ENCODE measurements at regions not wholly inside any gene's neighbourhood (a gene's known extent, or its start where the extent isn't known, plus 50 kb on each side); places are given as distances from the start of the nearest gene placed in this dataset.

DNA sequence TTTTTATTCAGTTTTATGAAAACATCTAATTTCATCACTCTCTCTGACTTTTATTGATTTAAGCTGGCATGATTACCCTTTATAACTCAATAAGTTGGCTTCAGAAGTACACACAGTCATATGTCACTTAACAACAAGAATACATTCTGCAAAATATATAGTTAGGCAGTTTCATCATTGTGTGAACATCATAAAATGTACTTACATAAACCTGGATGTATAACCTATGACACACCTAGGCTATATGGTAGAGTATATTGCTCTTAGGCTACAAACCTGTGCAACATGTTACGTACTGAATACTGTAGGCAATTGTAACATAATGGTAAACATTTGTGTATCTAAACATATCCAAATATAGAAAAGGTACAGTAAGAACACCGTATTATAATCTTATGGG lies 362.2 kb upstream of the BTBD3 start:
- Histone ChIP-seq H3K27me3 (ENCODE audit: control insufficient read depth in 5 of 5, insufficient read depth in 4 of 5, low read length in 5 of 5) (no peaks in the 10 kb centered on the region), H3K9me3 (ENCODE audit: control insufficient read depth in 5 of 5, low read length in 5 of 5) (no peaks in the 10 kb centered on the region), H3K4me1 (ENCODE audit: control insufficient read depth in 5 of 5, insufficient read depth in 5 of 5, low read length in 5 of 5) (no peaks in the 10 kb centered on the region), H3K27ac (ENCODE audit: low read depth, low read length) (no peak overlapping the region), H3K9ac (ENCODE audit: low read length in 5 of 5) (no peak overlapping the region), H3K4me3 (ENCODE audit: low read depth in 1 of 5, low read length in 5 of 5) (no peak overlapping the region), H3K36me3 (ENCODE audit: control insufficient read depth in 5 of 5, insufficient read depth in 5 of 5, low read length in 5 of 5) (no peaks in the 10 kb centered on the region)

GRCh38 chr20:11556410-11556809 lies 361.3 kb upstream of the BTBD3 start:
- H3K27ac ChIP-seq (ENCODE audit: low read depth, low read length): no peak overlapping the region
- no peaks in the 10 kb centered on the region for H3K9me3 ChIP-seq (ENCODE audit: control insufficient read depth in 5 of 5, low read length in 5 of 5)
- no peaks in the 10 kb centered on the region for H3K4me1 ChIP-seq (ENCODE audit: control insufficient read depth in 5 of 5, insufficient read depth in 5 of 5, low read length in 5 of 5)
- H3K4me3 ChIP-seq (ENCODE audit: low read depth in 1 of 5, low read length in 5 of 5): no peak overlapping the region
- no peak overlapping the region for H3K9ac ChIP-seq (ENCODE audit: low read length in 5 of 5)
- H3K27me3 ChIP-seq (ENCODE audit: control insufficient read depth in 5 of 5, insufficient read depth in 4 of 5, low read length in 5 of 5): no peaks in the 10 kb centered on the region
- H3K36me3 ChIP-seq (ENCODE audit: control insufficient read depth in 5 of 5, insufficient read depth in 5 of 5, low read length in 5 of 5): no peaks in the 10 kb centered on the region

DNA sequence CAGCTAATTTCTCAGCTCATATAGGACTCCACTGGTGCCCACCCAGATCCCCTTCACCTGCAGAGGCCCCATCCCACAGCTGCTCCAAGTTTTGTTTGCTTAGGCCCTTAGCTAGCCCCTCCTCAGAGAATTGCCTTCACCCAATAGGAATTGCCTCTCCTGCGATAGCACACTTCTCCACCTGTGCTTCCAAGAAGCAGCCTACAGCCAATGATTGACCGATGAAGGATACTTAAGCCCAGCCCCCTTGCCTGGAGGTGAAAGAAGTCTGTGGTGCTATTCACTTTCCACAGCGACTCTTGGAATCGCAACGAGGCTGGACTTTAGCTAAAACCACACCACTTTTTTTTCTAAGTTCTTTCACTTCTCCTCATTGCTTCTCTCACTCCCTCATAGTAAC lies 353.2 kb upstream of the BTBD3 start:
- Histone ChIP-seq H3K27me3 (ENCODE audit: control insufficient read depth in 5 of 5, insufficient read depth in 4 of 5, low read length in 5 of 5) (no peaks in the 10 kb centered on the region), H3K9ac (ENCODE audit: low read length in 5 of 5) (no peak overlapping the region), H3K36me3 (ENCODE audit: control insufficient read depth in 5 of 5, insufficient read depth in 5 of 5, low read length in 5 of 5) (no peaks in the 10 kb centered on the region), H3K27ac (ENCODE audit: low read depth, low read length) (no peak overlapping the region), H3K9me3 (ENCODE audit: control insufficient read depth in 5 of 5, low read length in 5 of 5) (no peaks in the 10 kb centered on the region), H3K4me3 (ENCODE audit: low read depth in 1 of 5, low read length in 5 of 5) (no peak overlapping the region), H3K4me1 (ENCODE audit: control insufficient read depth in 5 of 5, insufficient read depth in 5 of 5, low read length in 5 of 5) (no peaks in the 10 kb centered on the region)

GRCh38 chr20:11569163-11569562 lies 348.5 kb upstream of the BTBD3 start:
- no peak overlapping the region for H3K27ac ChIP-seq (ENCODE audit: low read depth, low read length)
- no peaks in the 10 kb centered on the region for H3K36me3 ChIP-seq (ENCODE audit: control insufficient read depth in 5 of 5, insufficient read depth in 5 of 5, low read length in 5 of 5)
- no peaks in the 10 kb centered on the region for H3K4me1 ChIP-seq (ENCODE audit: control insufficient read depth in 5 of 5, insufficient read depth in 5 of 5, low read length in 5 of 5)
- no peak overlapping the region for H3K4me3 ChIP-seq (ENCODE audit: low read depth in 1 of 5, low read length in 5 of 5)
- no peaks in the 10 kb centered on the region for H3K27me3 ChIP-seq (ENCODE audit: control insufficient read depth in 5 of 5, insufficient read depth in 4 of 5, low read length in 5 of 5)
- no peaks in the 10 kb centered on the region for H3K9me3 ChIP-seq (ENCODE audit: control insufficient read depth in 5 of 5, low read length in 5 of 5)
- H3K9ac ChIP-seq (ENCODE audit: low read length in 5 of 5): no peak overlapping the region

- Histone ChIP-seq H3K9me3 (ENCODE audit: control insufficient read depth in 5 of 5, low read length in 5 of 5) (no peaks in the 10 kb centered on the region), H3K9ac (ENCODE audit: low read length in 5 of 5) (no peak overlapping the region), H3K4me1 (ENCODE audit: control insufficient read depth in 5 of 5, insufficient read depth in 5 of 5, low read length in 5 of 5) (no peaks in the 10 kb centered on the region), H3K27ac (ENCODE audit: low read depth, low read length) (no peak overlapping the region), H3K27me3 (ENCODE audit: control insufficient read depth in 5 of 5, insufficient read depth in 4 of 5, low read length in 5 of 5) (no peaks in the 10 kb centered on the region), H3K36me3 (ENCODE audit: control insufficient read depth in 5 of 5, insufficient read depth in 5 of 5, low read length in 5 of 5) (no peaks in the 10 kb centered on the region), H3K4me3 (ENCODE audit: low read depth in 1 of 5, low read length in 5 of 5) (no peak overlapping the region)
Measured at GRCh38 chr20:11573507-11573906, 344.2 kb upstream of the BTBD3 start.

DNA sequence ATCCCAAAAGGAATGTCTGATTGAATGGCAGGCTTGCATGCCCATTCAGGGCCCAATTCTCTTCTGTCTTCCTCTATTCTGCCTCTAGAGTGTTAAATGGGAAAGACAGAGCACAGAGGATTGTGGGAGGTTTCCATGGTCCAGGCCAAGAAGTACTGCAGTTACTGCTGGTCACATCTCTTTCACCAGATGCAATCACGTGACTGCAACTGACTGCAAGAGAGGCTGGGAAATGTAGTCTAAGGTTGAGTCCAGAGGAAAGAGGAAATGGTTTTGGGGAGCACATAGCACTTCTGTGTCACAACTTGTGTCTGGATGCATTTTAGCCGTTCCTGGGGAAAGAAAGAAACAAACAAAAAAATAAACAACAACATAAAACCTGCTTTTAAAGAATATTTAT lies 336.4 kb upstream of the BTBD3 start:
- Histone ChIP-seq H3K36me3 (ENCODE audit: control insufficient read depth in 5 of 5, insufficient read depth in 5 of 5, low read length in 5 of 5) (no peaks in the 10 kb centered on the region), H3K9me3 (ENCODE audit: control insufficient read depth in 5 of 5, low read length in 5 of 5) (peaks cover 0 to 3% (median 0%) of the 10 kb centered on the region in 5 donors), H3K4me1 (ENCODE audit: control insufficient read depth in 5 of 5, insufficient read depth in 5 of 5, low read length in 5 of 5) (no peaks in the 10 kb centered on the region), H3K9ac (ENCODE audit: low read length in 5 of 5) (no peak overlapping the region), H3K27me3 (ENCODE audit: control insufficient read depth in 5 of 5, insufficient read depth in 4 of 5, low read length in 5 of 5) (no peaks in the 10 kb centered on the region), H3K27ac (ENCODE audit: low read depth, low read length) (no peak overlapping the region), H3K4me3 (ENCODE audit: low read depth in 1 of 5, low read length in 5 of 5) (no peak overlapping the region)

- Histone ChIP-seq H3K27ac (ENCODE audit: low read depth, low read length) (no peak overlapping the region), H3K9ac (ENCODE audit: low read length in 5 of 5) (no peak overlapping the region), H3K27me3 (ENCODE audit: control insufficient read depth in 5 of 5, insufficient read depth in 4 of 5, low read length in 5 of 5) (no peaks in the 10 kb centered on the region), H3K4me3 (ENCODE audit: low read depth in 1 of 5, low read length in 5 of 5) (no peak overlapping the region), H3K4me1 (ENCODE audit: control insufficient read depth in 5 of 5, insufficient read depth in 5 of 5, low read length in 5 of 5) (no peaks in the 10 kb centered on the region), H3K9me3 (ENCODE audit: control insufficient read depth in 5 of 5, low read length in 5 of 5) (peaks cover 0 to 3% (median 0%) of the 10 kb centered on the region in 5 donors), H3K36me3 (ENCODE audit: control insufficient read depth in 5 of 5, insufficient read depth in 5 of 5, low read length in 5 of 5) (no peaks in the 10 kb centered on the region)
Measured at GRCh38 chr20:11582060-11582459, 335.6 kb upstream of the BTBD3 start.

DNA sequence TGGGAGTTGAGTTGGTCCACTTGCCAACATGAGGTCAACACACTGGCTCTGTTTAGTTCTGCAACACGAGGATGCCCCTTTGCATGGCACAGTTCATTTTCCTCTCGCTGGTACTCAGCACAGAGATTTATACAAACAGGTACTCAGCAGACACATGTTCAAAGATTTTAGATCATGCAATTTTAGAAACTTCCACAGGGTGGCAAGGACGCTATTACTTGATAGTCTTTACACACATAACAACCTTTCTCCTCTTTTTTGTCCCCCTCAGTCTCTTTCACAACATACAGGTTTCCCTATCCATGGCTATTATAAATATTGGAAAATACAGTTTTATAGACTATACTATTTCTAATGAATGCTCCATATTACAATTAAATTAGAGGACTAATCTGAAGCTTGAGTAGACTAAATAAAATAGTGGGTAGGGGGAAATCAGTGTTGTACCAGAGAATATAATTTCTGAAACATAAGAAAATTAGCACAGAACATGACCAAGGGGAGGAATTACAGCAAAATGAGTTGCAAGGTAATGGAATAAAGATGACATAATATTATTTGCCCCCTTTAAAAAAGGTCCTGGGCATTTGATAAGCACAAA lies 331.8 kb upstream of the BTBD3 start:
- Histone ChIP-seq H3K9ac (ENCODE audit: low read length in 5 of 5) (no peak overlapping the region), H3K4me3 (ENCODE audit: low read depth in 1 of 5, low read length in 5 of 5) (no peak overlapping the region), H3K9me3 (ENCODE audit: control insufficient read depth in 5 of 5, low read length in 5 of 5) (peaks cover 0 to 3% (median 0%) of the 10 kb centered on the region in 5 donors), H3K4me1 (ENCODE audit: control insufficient read depth in 5 of 5, insufficient read depth in 5 of 5, low read length in 5 of 5) (no peaks in the 10 kb centered on the region), H3K27me3 (ENCODE audit: control insufficient read depth in 5 of 5, insufficient read depth in 4 of 5, low read length in 5 of 5) (no peaks in the 10 kb centered on the region), H3K27ac (ENCODE audit: low read depth, low read length) (no peak overlapping the region), H3K36me3 (ENCODE audit: control insufficient read depth in 5 of 5, insufficient read depth in 5 of 5, low read length in 5 of 5) (no peaks in the 10 kb centered on the region)

GRCh38 chr20:11588875-11589274 lies 328.8 kb upstream of the BTBD3 start:
- H3K27me3 ChIP-seq (ENCODE audit: control insufficient read depth in 5 of 5, insufficient read depth in 4 of 5, low read length in 5 of 5): no peaks in the 10 kb centered on the region
- H3K4me3 ChIP-seq (ENCODE audit: low read depth in 1 of 5, low read length in 5 of 5): no peak overlapping the region
- H3K9ac ChIP-seq (ENCODE audit: low read length in 5 of 5): no peak overlapping the region
- no peaks in the 10 kb centered on the region for H3K36me3 ChIP-seq (ENCODE audit: control insufficient read depth in 5 of 5, insufficient read depth in 5 of 5, low read length in 5 of 5)
- no peak overlapping the region for H3K27ac ChIP-seq (ENCODE audit: low read depth, low read length)
- H3K4me1 ChIP-seq (ENCODE audit: control insufficient read depth in 5 of 5, insufficient read depth in 5 of 5, low read length in 5 of 5): no peaks in the 10 kb centered on the region
- H3K9me3 ChIP-seq (ENCODE audit: control insufficient read depth in 5 of 5, low read length in 5 of 5): peaks cover 0 to 3% (median 0%) of the 10 kb centered on the region in 5 donors

DNA sequence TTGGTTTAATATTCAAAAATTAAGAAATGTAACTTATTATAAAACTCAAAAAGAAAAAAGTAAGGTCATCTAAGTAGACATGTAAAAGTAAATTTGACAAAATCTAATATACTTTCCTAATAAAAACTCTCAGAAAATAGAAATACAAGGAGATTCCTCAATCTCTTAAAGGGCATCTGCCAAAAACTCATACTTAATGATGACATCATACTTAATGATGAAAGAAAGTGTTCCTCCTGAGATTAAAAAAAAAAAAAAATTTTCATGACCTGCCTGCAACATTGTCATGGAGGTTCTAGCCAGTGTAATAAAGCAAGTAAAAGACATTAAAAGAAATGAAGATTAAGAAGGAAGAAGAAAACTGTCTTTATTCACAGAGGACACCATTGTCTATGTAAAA lies 325.7 kb upstream of the BTBD3 start:
- Histone ChIP-seq H3K4me3 (ENCODE audit: low read depth in 1 of 5, low read length in 5 of 5) (no peak overlapping the region), H3K9me3 (ENCODE audit: control insufficient read depth in 5 of 5, low read length in 5 of 5) (peaks cover 0 to 3% (median 0%) of the 10 kb centered on the region in 5 donors), H3K4me1 (ENCODE audit: control insufficient read depth in 5 of 5, insufficient read depth in 5 of 5, low read length in 5 of 5) (no peaks in the 10 kb centered on the region), H3K36me3 (ENCODE audit: control insufficient read depth in 5 of 5, insufficient read depth in 5 of 5, low read length in 5 of 5) (no peaks in the 10 kb centered on the region), H3K9ac (ENCODE audit: low read length in 5 of 5) (no peak overlapping the region), H3K27ac (ENCODE audit: low read depth, low read length) (no peak overlapping the region), H3K27me3 (ENCODE audit: control insufficient read depth in 5 of 5, insufficient read depth in 4 of 5, low read length in 5 of 5) (no peaks in the 10 kb centered on the region)

GRCh38 chr20:11604339-11604738 lies 313.4 kb upstream of the BTBD3 start:
- H3K9ac ChIP-seq (ENCODE audit: low read length in 5 of 5): no peak overlapping the region
- H3K27ac ChIP-seq (ENCODE audit: low read depth, low read length): no peak overlapping the region
- no peaks in the 10 kb centered on the region for H3K36me3 ChIP-seq (ENCODE audit: control insufficient read depth in 5 of 5, insufficient read depth in 5 of 5, low read length in 5 of 5)
- no peak overlapping the region for H3K4me3 ChIP-seq (ENCODE audit: low read depth in 1 of 5, low read length in 5 of 5)
- H3K4me1 ChIP-seq (ENCODE audit: control insufficient read depth in 5 of 5, insufficient read depth in 5 of 5, low read length in 5 of 5): no peaks in the 10 kb centered on the region
- H3K27me3 ChIP-seq (ENCODE audit: control insufficient read depth in 5 of 5, insufficient read depth in 4 of 5, low read length in 5 of 5): no peaks in the 10 kb centered on the region
- peaks cover 0 to 9% (median 0%) of the 10 kb centered on the region in 5 donors for H3K9me3 ChIP-seq (ENCODE audit: control insufficient read depth in 5 of 5, low read length in 5 of 5)

Data from subcutaneous abdominal adipose tissue (tissue), 5 donors.